ENCODE measurements at regions not wholly inside any gene's neighbourhood (a gene's known extent, or its start where the extent isn't known, plus 50 kb on each side); places are given as distances from the start of the nearest gene placed in this dataset.
A peak's percentile ranks its signal among the peaks of the same experiment; 100 is the strongest.

GRCh38 chr1:79749607-79750006 lies 743.1 kb upstream of the ADGRL4 start:
- no peaks in the 10 kb centered on the region for H3K9me3 ChIP-seq (replicated peaks)
- H3K4me3 ChIP-seq, result no peak overlapping the region
- H3K36me3 ChIP-seq, result no peaks in the 10 kb centered on the region
- no peaks in the 10 kb centered on the region for H3K4me1 ChIP-seq
- H3K27ac ChIP-seq, result no peak overlapping the region
- no peak for DNase-seq
- no peaks in the 10 kb centered on the region for H3K27me3 ChIP-seq

GRCh38 chr1:79745929-79746328 lies 739.4 kb upstream of the ADGRL4 start:
- H3K27me3 ChIP-seq, result no peaks in the 10 kb centered on the region
- no peak for DNase-seq
- H3K9me3 ChIP-seq (replicated peaks), result no peaks in the 10 kb centered on the region
- no peak overlapping the region for H3K4me3 ChIP-seq
- no peaks in the 10 kb centered on the region for H3K36me3 ChIP-seq
- H3K4me1 ChIP-seq, result no peaks in the 10 kb centered on the region
- H3K27ac ChIP-seq, result no peak overlapping the region

- Histone ChIP-seq H3K4me1 (no peaks in the 10 kb centered on the region), H3K9me3 (replicated peaks) (no peaks in the 10 kb centered on the region), H3K27me3 (no peaks in the 10 kb centered on the region), H3K4me3 (no peak overlapping the region), H3K36me3 (no peaks in the 10 kb centered on the region), H3K27ac (no peak overlapping the region)
- DNase-seq, result no peak
Measured at GRCh38 chr1:79744746-79745145, 738.2 kb upstream of the ADGRL4 start.

- Histone ChIP-seq H3K9me3 (replicated peaks) (no peaks in the 10 kb centered on the region), H3K4me3 (no peak overlapping the region), H3K36me3 (no peaks in the 10 kb centered on the region), H3K27me3 (no peaks in the 10 kb centered on the region), H3K27ac (no peak overlapping the region), H3K4me1 (no peaks in the 10 kb centered on the region)
- DNase-seq, result no peak
Measured at GRCh38 chr1:79741720-79742421, 735.3 kb upstream of the ADGRL4 start.

GRCh38 chr1:79738101-79738500 lies 731.6 kb upstream of the ADGRL4 start:
- DNase-seq, result no peak

GRCh38 chr1:79737193-79737592 lies 730.7 kb upstream of the ADGRL4 start:
- DNase-seq, result no peak
- H3K9me3 ChIP-seq (replicated peaks), result no peaks in the 10 kb centered on the region; the same call in 1 of the 2 replicates
- no peak overlapping the region for H3K27ac ChIP-seq
- H3K27me3 ChIP-seq, result no peaks in the 10 kb centered on the region
- no peaks in the 10 kb centered on the region for H3K36me3 ChIP-seq
- no peak overlapping the region for H3K4me3 ChIP-seq
- H3K4me1 ChIP-seq, result no peaks in the 10 kb centered on the region

More at GRCh38 chr1:79738101-79738500, 731.6 kb upstream of the ADGRL4 start:
- no peak overlapping the region for H3K4me3 ChIP-seq
- no peaks in the 10 kb centered on the region for H3K4me1 ChIP-seq
- no peaks in the 10 kb centered on the region; the same call in 1 of the 2 replicates for H3K9me3 ChIP-seq (replicated peaks)
- no peaks in the 10 kb centered on the region for H3K36me3 ChIP-seq
- no peaks in the 10 kb centered on the region for H3K27me3 ChIP-seq
- no peak overlapping the region for H3K27ac ChIP-seq

GRCh38 chr1:79732950-79733349 lies 726.4 kb upstream of the ADGRL4 start:
- Histone ChIP-seq H3K4me1 (no peaks in the 10 kb centered on the region), H3K9me3 (replicated peaks) (no peaks in the 10 kb centered on the region; the same call in 1 of the 2 replicates), H3K36me3 (no peaks in the 10 kb centered on the region), H3K4me3 (no peak overlapping the region), H3K27me3 (no peaks in the 10 kb centered on the region), H3K27ac (no peak overlapping the region)
- DNase-seq, result no peak

GRCh38 chr1:79726911-79727310 lies 720.4 kb upstream of the ADGRL4 start:
- H3K27me3 ChIP-seq, result no peaks in the 10 kb centered on the region
- H3K36me3 ChIP-seq, result no peaks in the 10 kb centered on the region
- no peak overlapping the region for H3K27ac ChIP-seq
- no peaks in the 10 kb centered on the region for H3K9me3 ChIP-seq (replicated peaks)
- no peak overlapping the region for H3K4me3 ChIP-seq
- H3K4me1 ChIP-seq, result no peaks in the 10 kb centered on the region
- DNase-seq, result no peak

GRCh38 chr1:79726321-79726720 lies 719.8 kb upstream of the ADGRL4 start:
- Histone ChIP-seq H3K27ac (no peak overlapping the region), H3K36me3 (no peaks in the 10 kb centered on the region), H3K4me3 (no peak overlapping the region), H3K9me3 (replicated peaks) (no peaks in the 10 kb centered on the region), H3K27me3 (no peaks in the 10 kb centered on the region), H3K4me1 (no peaks in the 10 kb centered on the region)
- no peak for DNase-seq

GRCh38 chr1:79716447-79716846 lies 709.9 kb upstream of the ADGRL4 start:
- H3K27ac ChIP-seq, result peak overlapping the region; percentile 44
- H3K9me3 ChIP-seq (replicated peaks), result no peaks in the 10 kb centered on the region

GRCh38 chr1:79714664-79715063 lies 708.1 kb upstream of the ADGRL4 start:
- Histone ChIP-seq H3K36me3 (no peaks in the 10 kb centered on the region), H3K27me3 (no peaks in the 10 kb centered on the region), H3K9me3 (replicated peaks) (no peaks in the 10 kb centered on the region), H3K27ac (no peak overlapping the region), H3K4me3 (no peak overlapping the region), H3K4me1 (peaks cover 12% of the 10 kb centered on the region)
- no peak for DNase-seq

More at GRCh38 chr1:79716447-79716846, 709.9 kb upstream of the ADGRL4 start:
- Histone ChIP-seq H3K36me3 (no peaks in the 10 kb centered on the region), H3K4me3 (no peak overlapping the region), H3K4me1 (peaks cover 12% of the 10 kb centered on the region), H3K27me3 (no peaks in the 10 kb centered on the region)
- peak; percentile 47 to 79 for DNase-seq

- no peak for DNase-seq
- H3K4me1 ChIP-seq, result peaks cover 1% of the 10 kb centered on the region
- H3K9me3 ChIP-seq (replicated peaks), result no peaks in the 10 kb centered on the region
- no peak overlapping the region for H3K4me3 ChIP-seq
- H3K27ac ChIP-seq, result no peak overlapping the region
- H3K36me3 ChIP-seq, result no peaks in the 10 kb centered on the region
- no peaks in the 10 kb centered on the region for H3K27me3 ChIP-seq
Measured at GRCh38 chr1:79711001-79711431, 704.5 kb upstream of the ADGRL4 start.

GRCh38 chr1:79708646-79709265 lies 702.2 kb upstream of the ADGRL4 start:
- Histone ChIP-seq H3K27me3 (no peaks in the 10 kb centered on the region), H3K4me1 (no peaks in the 10 kb centered on the region), H3K4me3 (no peak overlapping the region), H3K9me3 (replicated peaks) (no peaks in the 10 kb centered on the region), H3K36me3 (no peaks in the 10 kb centered on the region), H3K27ac (no peak overlapping the region)
- DNase-seq, result no peak

GRCh38 chr1:79705218-79705617 lies 698.7 kb upstream of the ADGRL4 start:
- H3K27me3 ChIP-seq, result no peaks in the 10 kb centered on the region
- no peak overlapping the region for H3K27ac ChIP-seq
- no peaks in the 10 kb centered on the region for H3K4me1 ChIP-seq
- H3K9me3 ChIP-seq (replicated peaks), result no peaks in the 10 kb centered on the region
- H3K36me3 ChIP-seq, result no peaks in the 10 kb centered on the region
- no peak for DNase-seq
- no peak overlapping the region for H3K4me3 ChIP-seq

- DNase-seq, result no peak
- Histone ChIP-seq H3K4me1 (no peaks in the 10 kb centered on the region), H3K36me3 (no peaks in the 10 kb centered on the region)
Measured at GRCh38 chr1:79704067-79704466, 697.5 kb upstream of the ADGRL4 start.

More at GRCh38 chr1:79704067-79704466, 697.5 kb upstream of the ADGRL4 start:
- Histone ChIP-seq H3K9me3 (replicated peaks) (no peaks in the 10 kb centered on the region), H3K4me3 (no peak overlapping the region), H3K27ac (no peak overlapping the region), H3K27me3 (no peaks in the 10 kb centered on the region)
